CD8-positive, alpha-beta memory T cell (primary cell): ENCODE measurements at regions not wholly inside any gene's neighbourhood (a gene's known extent, or its start where the extent isn't known, plus 50 kb on each side); places are given as distances from the start of the nearest gene placed in this dataset.

ENCODE experiments used
- CTCF ChIA-PET: fragments of 350-600 bp; sonication (Branson Sonifier 250); formaldehyde crosslinking; loops from one replicate; lab custom pipeline; 2021; ENCODE audit warnings: antibody characterized with exemption; lab: Charles Lee
- POLR2A ChIA-PET: fragments of 350-600 bp; sonication (Branson Sonifier 250); formaldehyde crosslinking; loops from one replicate; lab custom pipeline; 2021; ENCODE audit warnings: antibody characterized with exemption; lab: Charles Lee
- DNase-seq, 5 donors: peaks; one replicate each; pipeline versions ENCODE4 v3.0.0 to v3.0.0-alpha.2; 2020 to 2022; ENCODE audit warnings: mixed read lengths in 1 of 5
- H3K27ac ChIP-seq: one replicate; pipeline ENCODE4 v1.7.0; 2013; ENCODE audit warnings: low read depth, mild to moderate bottlenecking, low read length, moderate library complexity
- H3K27me3 ChIP-seq: 2 replicates; pipeline ENCODE4 v1.7.0; 2013; ENCODE audit warnings: low read length, mild to moderate bottlenecking; ENCODE audit not compliant: insufficient read depth, poor library complexity, severe bottlenecking
- H3K36me3 ChIP-seq: 2 replicates; pipeline ENCODE4 v1.7.0; 2013; ENCODE audit warnings: mild to moderate bottlenecking, low read length, moderate library complexity; ENCODE audit not compliant: insufficient read depth
- H3K4me1 ChIP-seq: 2 replicates; pipeline ENCODE4 v1.7.0; 2013; ENCODE audit warnings: mild to moderate bottlenecking, low read length, moderate library complexity; ENCODE audit not compliant: insufficient read depth
- H3K4me3 ChIP-seq: 2 replicates; pipeline ENCODE4 v1.7.0; 2013; ENCODE audit warnings: mild to moderate bottlenecking, low read length
- H3K9me3 ChIP-seq: 2 replicates; pipeline ENCODE4 v1.7.0; 2013; ENCODE audit warnings: mild to moderate bottlenecking, low read length
- H3K27ac Mint-ChIP-seq, 8 donors: one replicate each; pipeline ENCODE4 v1.8.0; 2020 to 2021; ENCODE audit warnings: mixed read lengths in 8 of 8, mild to moderate bottlenecking in 6 of 8, inconsistent platforms in 3 of 8, moderate library complexity in 3 of 8
- H3K27me3 Mint-ChIP-seq, 2 donors: one replicate each; pipeline ENCODE4 v1.8.0; 2020 to 2021; ENCODE audit warnings: mixed read lengths in 2 of 2, mild to moderate bottlenecking in 1 of 2, moderate library complexity in 1 of 2
- H3K36me3 Mint-ChIP-seq, 3 donors: one replicate each; pipeline ENCODE4 v1.8.0; 2020 to 2021; ENCODE audit warnings: mixed read lengths in 3 of 3, inconsistent platforms in 1 of 3, mild to moderate bottlenecking in 1 of 3
- H3K4me1 Mint-ChIP-seq, 3 donors: one replicate each; pipeline ENCODE4 v1.8.0; 2020 to 2021; ENCODE audit warnings: mixed read lengths in 3 of 3, inconsistent platforms in 1 of 3, mild to moderate bottlenecking in 1 of 3
- H3K4me3 Mint-ChIP-seq, 7 donors: one replicate each; pipeline ENCODE4 v1.8.0; 2020 to 2021; ENCODE audit warnings: mixed read lengths in 7 of 7, mild to moderate bottlenecking in 6 of 7, moderate library complexity in 4 of 7, inconsistent platforms in 2 of 7
- H3K9me3 Mint-ChIP-seq, 5 donors: one replicate each; pipeline ENCODE4 v1.8.0; 2020 to 2022; ENCODE audit warnings: mixed read lengths in 5 of 5, mild to moderate bottlenecking in 3 of 5, moderate library complexity in 2 of 5, inconsistent platforms in 1 of 5

DNA sequence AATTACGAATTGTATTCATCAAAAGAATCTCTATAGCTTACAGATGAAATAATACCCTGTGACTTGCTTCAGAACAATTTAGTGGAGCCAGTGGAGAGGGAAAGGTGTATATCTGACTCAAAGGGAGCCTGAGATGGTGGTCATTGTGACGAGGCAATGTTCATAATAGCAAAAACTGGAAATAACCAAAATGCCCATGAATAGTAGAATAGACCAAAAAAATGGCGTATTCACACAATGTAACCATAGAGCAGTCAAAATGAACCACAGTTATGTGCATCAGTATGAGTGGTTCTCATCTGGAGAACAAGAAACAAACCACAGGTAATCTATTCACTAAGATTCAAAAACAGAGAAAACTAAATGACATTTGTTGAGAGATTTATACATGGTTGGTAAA lies 125.3 kb upstream of the CLNK start:
- Histone ChIP-seq H3K27me3 (no peaks in the 10 kb centered on the region), H3K4me3 (no peak overlapping the region), H3K4me1 (no peaks in the 10 kb centered on the region), H3K27ac (no peak overlapping the region), H3K9me3 (no peaks in the 10 kb centered on the region), H3K36me3 (no peaks in the 10 kb centered on the region)
- POLR2A ChIA-PET, result no interaction called here
- no peaks in the 10 kb centered on the region for H3K4me1 Mint-ChIP-seq
- H3K27ac Mint-ChIP-seq, result no peak overlapping the region
- H3K9me3 Mint-ChIP-seq, result peaks cover 0 to 3% (median 2%) of the 10 kb centered on the region in 5 donors
- DNase-seq, result no peak
- no peak overlapping the region for H3K4me3 Mint-ChIP-seq
- CTCF ChIA-PET, result no interaction called here
- H3K27me3 Mint-ChIP-seq, result no peaks in the 10 kb centered on the region
- no peaks in the 10 kb centered on the region for H3K36me3 Mint-ChIP-seq

DNA sequence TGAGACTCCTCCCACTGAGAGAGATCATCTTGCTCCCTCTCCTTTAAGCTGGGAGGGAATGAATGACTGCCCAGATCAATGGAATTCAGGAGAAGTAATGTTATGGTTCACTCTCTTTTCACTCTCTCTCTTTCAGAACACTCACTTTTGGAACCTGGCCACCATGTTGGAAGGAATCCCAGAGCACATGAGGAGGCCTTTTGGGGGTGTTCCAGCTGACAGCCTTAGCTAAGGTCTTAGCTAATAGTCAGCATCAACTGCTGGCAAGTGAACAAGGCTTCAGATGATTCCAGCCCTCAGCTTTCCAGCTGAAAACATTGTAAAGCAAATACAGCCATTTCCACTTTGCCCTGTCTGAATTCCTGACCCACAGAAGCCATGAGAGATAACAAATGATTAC lies 124.0 kb upstream of the CLNK start:
- no peak for DNase-seq
- POLR2A ChIA-PET, result no interaction called here
- H3K27me3 ChIP-seq, result no peaks in the 10 kb centered on the region
- Mint-ChIP-seq H3K36me3 (no peaks in the 10 kb centered on the region), H3K4me3 (no peak overlapping the region), H3K27me3 (no peaks in the 10 kb centered on the region), H3K9me3 (peaks cover 0 to 3% (median 0%) of the 10 kb centered on the region in 5 donors), H3K4me1 (no peaks in the 10 kb centered on the region), H3K27ac (no peak overlapping the region)
- H3K4me1 ChIP-seq, result no peaks in the 10 kb centered on the region
- H3K9me3 ChIP-seq, result no peaks in the 10 kb centered on the region
- no peaks in the 10 kb centered on the region for H3K36me3 ChIP-seq
- CTCF ChIA-PET, result no interaction called here
- no peak overlapping the region for H3K27ac ChIP-seq
- H3K4me3 ChIP-seq, result no peak overlapping the region

DNA sequence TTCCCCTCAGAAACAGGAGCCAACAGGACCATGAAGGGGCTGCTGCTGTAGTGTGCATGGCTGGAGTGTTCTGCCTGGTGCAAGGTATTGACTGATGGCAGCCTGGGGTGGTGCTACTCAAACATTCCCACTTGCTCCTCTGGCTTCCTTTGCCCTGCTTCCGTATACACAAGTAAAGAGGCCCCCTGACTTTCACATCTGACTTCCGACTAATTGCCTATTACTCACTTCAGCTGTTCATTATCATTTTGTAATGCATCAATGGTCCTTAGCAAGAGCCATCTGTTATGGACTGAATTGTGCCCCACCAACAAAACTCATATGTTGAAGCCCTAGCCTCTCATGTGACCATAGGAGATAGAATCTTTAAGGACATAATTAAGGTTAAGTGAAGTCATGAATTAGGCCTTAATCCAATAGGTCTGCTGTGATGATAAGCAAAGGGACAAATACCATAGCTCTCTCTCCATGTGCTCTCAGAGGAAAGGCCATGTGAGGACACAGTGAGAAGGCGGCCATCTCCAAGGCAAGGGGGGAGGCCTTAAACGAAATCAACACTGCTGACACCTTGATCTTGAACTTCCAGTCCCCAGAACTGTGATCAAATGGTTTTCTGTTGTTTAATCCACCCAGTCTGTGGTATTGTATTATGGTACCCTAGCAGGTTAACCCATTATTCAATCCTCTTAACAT lies 122.5 kb upstream of the CLNK start:
- H3K27ac ChIP-seq, result no peak overlapping the region
- Mint-ChIP-seq H3K27me3 (no peaks in the 10 kb centered on the region), H3K4me3 (no peak overlapping the region), H3K36me3 (no peaks in the 10 kb centered on the region), H3K9me3 (peaks cover 0 to 3% (median 0%) of the 10 kb centered on the region in 5 donors), H3K27ac (peak overlapping the region in 1 of 8 donors; percentile 85), H3K4me1 (no peaks in the 10 kb centered on the region)
- no peaks in the 10 kb centered on the region for H3K4me1 ChIP-seq
- no peaks in the 10 kb centered on the region for H3K36me3 ChIP-seq
- no peak overlapping the region for H3K4me3 ChIP-seq
- no peaks in the 10 kb centered on the region for H3K27me3 ChIP-seq
- ChIA-PET POLR2A (no interaction called here), CTCF (no interaction called here)
- H3K9me3 ChIP-seq, result no peaks in the 10 kb centered on the region
- DNase-seq, result no peak

DNA sequence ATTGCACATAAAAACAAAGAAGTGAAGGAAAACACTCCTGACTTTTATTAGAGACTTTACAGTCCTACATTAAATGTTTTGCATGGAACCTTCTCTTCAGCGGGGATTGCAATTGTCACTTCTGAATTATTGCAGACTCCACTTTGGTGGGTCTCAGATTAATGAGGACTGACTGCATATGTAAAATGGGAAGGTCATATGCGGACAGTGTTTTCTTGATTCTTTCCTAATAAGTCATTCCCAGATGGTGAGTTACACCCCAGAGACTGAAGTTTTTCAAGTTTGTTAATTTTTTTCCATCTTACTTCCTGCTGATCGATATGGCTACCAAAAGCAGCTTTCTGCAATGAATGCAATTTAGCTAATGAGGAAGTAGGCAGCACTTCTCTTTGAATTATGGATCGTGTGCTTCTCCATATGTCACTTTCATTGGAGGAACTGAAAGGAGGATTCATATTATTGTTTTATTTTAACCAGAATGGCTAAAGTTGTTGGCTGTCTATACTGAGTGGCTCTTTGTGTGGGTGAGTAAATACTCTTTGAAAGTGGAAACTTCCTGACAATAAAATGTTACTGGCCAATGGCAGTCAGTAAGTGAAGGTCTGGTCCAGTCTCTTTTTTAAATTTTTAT lies 119.3 kb upstream of the CLNK start:
- H3K27ac ChIP-seq, result no peak overlapping the region
- Mint-ChIP-seq H3K4me3 (no peak overlapping the region), H3K4me1 (no peaks in the 10 kb centered on the region), H3K27ac (no peak overlapping the region), H3K9me3 (peaks cover 0 to 3% (median 0%) of the 10 kb centered on the region in 5 donors), H3K27me3 (no peaks in the 10 kb centered on the region), H3K36me3 (no peaks in the 10 kb centered on the region)
- no peaks in the 10 kb centered on the region for H3K9me3 ChIP-seq
- no peak overlapping the region for H3K4me3 ChIP-seq
- DNase-seq, result no peak
- POLR2A ChIA-PET, result no interaction called here
- no peaks in the 10 kb centered on the region for H3K36me3 ChIP-seq
- H3K27me3 ChIP-seq, result no peaks in the 10 kb centered on the region
- H3K4me1 ChIP-seq, result no peaks in the 10 kb centered on the region
- CTCF ChIA-PET, result no interaction called here

DNA sequence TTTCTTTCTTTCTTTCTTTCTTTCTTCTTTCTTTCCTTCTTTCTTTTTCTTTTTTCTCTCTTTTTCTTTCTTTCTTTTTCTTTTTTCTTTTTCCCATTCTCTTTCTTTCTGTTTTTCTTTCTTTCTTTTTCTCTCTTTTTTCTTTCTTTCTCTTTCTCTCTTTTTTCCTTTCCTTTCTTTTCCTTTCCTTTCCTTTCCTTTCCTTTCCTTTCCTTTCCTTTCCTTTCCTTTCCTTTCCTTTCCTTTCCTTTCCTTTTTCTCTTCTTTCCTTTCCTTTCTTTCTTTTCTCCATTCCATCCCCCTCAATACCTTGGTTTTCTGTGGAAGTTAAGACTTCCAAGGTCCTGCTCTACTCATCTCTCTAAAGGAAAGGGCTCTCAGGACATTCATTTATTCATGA lies 102.8 kb upstream of the CLNK start:
- H3K36me3 Mint-ChIP-seq, result no peaks in the 10 kb centered on the region
- no peak overlapping the region for H3K4me3 Mint-ChIP-seq
- no peaks in the 10 kb centered on the region for H3K9me3 ChIP-seq
- peaks cover 0 to 4% (median 0%) of the 10 kb centered on the region in 5 donors for H3K9me3 Mint-ChIP-seq
- ChIA-PET POLR2A (no interaction called here), CTCF (no interaction called here)
- no peaks in the 10 kb centered on the region for H3K27me3 ChIP-seq
- no peak overlapping the region for H3K4me3 ChIP-seq
- H3K27me3 Mint-ChIP-seq, result peaks cover 0 to 2% of the 10 kb centered on the region in 2 donors
- no peak for DNase-seq
- H3K36me3 ChIP-seq, result no peaks in the 10 kb centered on the region
- no peaks in the 10 kb centered on the region for H3K4me1 ChIP-seq
- no peak overlapping the region for H3K27ac Mint-ChIP-seq
- H3K27ac ChIP-seq, result no peak overlapping the region
- no peaks in the 10 kb centered on the region for H3K4me1 Mint-ChIP-seq

DNA sequence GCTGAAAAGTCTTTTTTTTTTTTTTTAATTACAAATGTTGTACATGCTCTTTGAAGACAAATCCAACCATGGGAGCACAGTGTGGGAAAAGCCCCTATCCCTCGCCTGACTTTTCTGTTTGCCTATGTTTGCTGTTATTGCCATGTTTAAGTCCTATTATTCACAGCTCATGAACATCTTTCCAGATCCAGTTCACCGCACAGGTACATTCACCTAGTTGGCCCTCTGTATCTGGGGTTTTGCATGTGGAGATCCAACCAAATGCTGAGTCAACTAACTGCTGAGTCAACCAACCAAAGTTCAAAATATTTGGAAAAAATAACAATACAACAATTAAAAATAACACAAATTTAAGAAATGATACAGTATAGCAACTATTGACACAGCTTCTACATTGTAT lies 100.1 kb upstream of the CLNK start:
- POLR2A ChIA-PET, result no interaction called here
- no peaks in the 10 kb centered on the region for H3K4me1 Mint-ChIP-seq

DNA sequence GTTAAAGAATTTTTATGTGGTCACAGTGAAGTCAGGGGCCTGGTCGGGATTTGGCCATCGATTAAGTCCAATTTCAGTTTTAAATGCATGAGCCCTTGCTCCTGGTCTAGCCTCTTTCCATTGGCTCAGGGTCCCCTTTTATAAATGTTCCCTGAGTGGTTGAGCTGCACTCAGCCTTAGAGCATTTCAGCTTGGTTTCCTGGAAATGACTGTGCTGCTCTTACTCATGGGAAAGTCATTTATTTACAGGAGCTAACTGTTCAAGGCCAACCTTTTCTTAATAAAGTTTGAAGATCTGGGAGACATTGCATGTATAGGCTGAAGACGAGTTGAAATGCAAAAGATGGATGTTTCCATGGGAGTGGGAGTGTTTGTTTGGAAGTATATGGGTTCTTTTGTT lies 98.8 kb upstream of the CLNK start:
- peaks cover 0 to 4% (median 0%) of the 10 kb centered on the region in 5 donors for H3K9me3 Mint-ChIP-seq
- no peaks in the 10 kb centered on the region for H3K36me3 Mint-ChIP-seq
- H3K4me1 Mint-ChIP-seq, result no peaks in the 10 kb centered on the region
- CTCF ChIA-PET, result no interaction called here
- Histone ChIP-seq H3K27me3 (no peaks in the 10 kb centered on the region), H3K27ac (no peak overlapping the region), H3K36me3 (no peaks in the 10 kb centered on the region), H3K4me1 (no peaks in the 10 kb centered on the region), H3K4me3 (no peak overlapping the region), H3K9me3 (no peaks in the 10 kb centered on the region)
- no peak for DNase-seq
- no peak overlapping the region for H3K4me3 Mint-ChIP-seq
- POLR2A ChIA-PET, result no interaction called here
- H3K27me3 Mint-ChIP-seq, result peaks cover 0 to 2% of the 10 kb centered on the region in 2 donors
- H3K27ac Mint-ChIP-seq, result no peak overlapping the region

More for the DNA sequence above, 100.1 kb upstream of the CLNK start:
- peaks cover 0 to 4% (median 0%) of the 10 kb centered on the region in 5 donors for H3K9me3 Mint-ChIP-seq
- H3K36me3 Mint-ChIP-seq, result no peaks in the 10 kb centered on the region
- H3K4me1 ChIP-seq, result no peaks in the 10 kb centered on the region
- CTCF ChIA-PET, result no interaction called here
- no peaks in the 10 kb centered on the region for H3K36me3 ChIP-seq
- H3K9me3 ChIP-seq, result no peaks in the 10 kb centered on the region
- H3K4me3 ChIP-seq, result no peak overlapping the region
- H3K27me3 ChIP-seq, result no peaks in the 10 kb centered on the region
- H3K27ac ChIP-seq, result no peak overlapping the region
- no peak overlapping the region for H3K4me3 Mint-ChIP-seq
- no peak for DNase-seq
- peaks cover 0 to 2% of the 10 kb centered on the region in 2 donors for H3K27me3 Mint-ChIP-seq
- H3K27ac Mint-ChIP-seq, result no peak overlapping the region

DNA sequence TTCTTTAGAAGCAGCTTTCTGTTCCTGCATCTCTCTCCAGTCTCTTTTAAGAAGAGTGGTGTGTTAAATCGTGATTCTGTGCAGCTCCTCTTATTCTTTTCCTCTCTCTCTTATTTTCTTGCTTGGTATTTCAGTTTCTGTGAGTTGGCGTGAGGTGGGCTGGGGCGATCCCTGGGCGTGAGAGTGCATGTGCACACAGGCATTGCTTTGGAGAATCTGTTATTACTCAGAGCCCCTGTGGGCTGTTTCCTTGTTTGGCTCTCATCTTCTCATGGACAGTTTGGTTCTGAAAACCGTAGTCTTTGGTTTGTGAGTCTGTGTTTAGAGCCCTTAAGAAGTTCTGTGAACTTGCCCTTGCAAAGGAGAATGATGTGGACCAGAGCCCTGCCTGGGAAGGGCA lies 97.2 kb upstream of the CLNK start:
- Mint-ChIP-seq H3K4me3 (no peak overlapping the region), H3K36me3 (no peaks in the 10 kb centered on the region), H3K27me3 (peaks cover 0 to 2% of the 10 kb centered on the region in 2 donors), H3K4me1 (no peaks in the 10 kb centered on the region), H3K27ac (no peak overlapping the region), H3K9me3 (peaks cover 0 to 3% (median 0%) of the 10 kb centered on the region in 5 donors)
- Histone ChIP-seq H3K4me3 (no peak overlapping the region), H3K9me3 (no peaks in the 10 kb centered on the region), H3K4me1 (no peaks in the 10 kb centered on the region), H3K27me3 (no peaks in the 10 kb centered on the region), H3K36me3 (no peaks in the 10 kb centered on the region), H3K27ac (no peak overlapping the region)
- POLR2A ChIA-PET, result no interaction called here
- no peak for DNase-seq
- CTCF ChIA-PET, result no interaction called here
